BE2C (cell line): ENCODE measurements at regions not wholly inside any gene's neighbourhood (a gene's known extent, or its start where the extent isn't known, plus 50 kb on each side); places are given as distances from the start of the nearest gene placed in this dataset.
"Not testable (repeated sequence)": the region's sequence is repeated elsewhere in the genome, so short reads cannot be mapped to it uniquely, and the experiment has no call there.

ENCODE experiments used
- DNase-seq: peaks from one replicate; pipeline ENCODE4 v3.0.0-alpha.2; 2020
- H3K27me3 ChIP-seq: fragments of 250-450 bp; sonication (Bioruptor Pico); 2 replicates; pipeline ENCODE4 v1.5.1; 2020; ENCODE audit warnings: mild to moderate bottlenecking
- H3K36me3 ChIP-seq: fragments of 250-450 bp; sonication (Bioruptor Pico); 2 replicates; pipeline ENCODE4 v1.5.1; 2020; ENCODE audit warnings: mild to moderate bottlenecking
- H3K4me1 ChIP-seq: fragments of 250-450 bp; sonication (Bioruptor Pico); 2 replicates; pipeline ENCODE4 v1.5.1; 2020
- H3K4me3 ChIP-seq: 2 replicates; pipeline ENCODE4 v1.5.1; 2011; ENCODE audit warnings: low read depth, low read length
- H3K9me3 ChIP-seq: fragments of 250-450 bp; sonication (Bioruptor Pico); 2 replicates; pipeline ENCODE4 v1.5.1; 2020
- CTCF ChIP-seq: IDR thresholded peaks from 2 replicates; pipeline ENCODE4 v1.5.1; 2012; ENCODE audit warnings: mild to moderate bottlenecking, low read depth, low read length

DNA sequence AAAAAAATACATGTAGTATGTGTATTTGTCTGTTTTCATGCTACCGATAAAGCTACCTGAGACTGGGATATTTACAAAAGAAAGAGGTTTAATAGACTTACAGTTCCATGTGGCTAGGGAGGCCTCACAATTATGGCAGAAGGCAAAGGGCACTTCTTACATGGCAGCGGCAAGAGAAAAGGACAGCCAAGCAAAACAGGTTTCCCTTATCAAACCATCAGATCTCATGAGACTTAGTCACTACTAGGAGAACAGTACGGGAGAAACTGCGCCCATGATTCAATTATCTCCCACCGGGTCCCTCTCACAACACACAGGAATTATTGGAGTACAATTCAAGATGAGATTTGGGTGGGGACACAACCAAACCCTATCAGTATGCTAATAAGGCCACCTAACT lies 137.0 kb upstream of the ELOVL6 start:
- H3K36me3 ChIP-seq: no peaks in the 10 kb centered on the region
- no peaks in the 10 kb centered on the region for H3K9me3 ChIP-seq
- H3K4me1 ChIP-seq: no peaks in the 10 kb centered on the region
- DNase-seq: no peak
- H3K4me3 ChIP-seq: no peak overlapping the region
- no peaks in the 10 kb centered on the region for H3K27me3 ChIP-seq
- no peak for TF ChIP-seq CTCF

GRCh38 chr4:110332483-110332882 lies 134.1 kb upstream of the ELOVL6 start:
- Histone ChIP-seq H3K4me3 (no peak overlapping the region), H3K27me3 (no peaks in the 10 kb centered on the region), H3K36me3 (no peaks in the 10 kb centered on the region), H3K4me1 (no peaks in the 10 kb centered on the region), H3K9me3 (no peaks in the 10 kb centered on the region)
- no peak for DNase-seq
- TF ChIP-seq CTCF: no peak

DNA sequence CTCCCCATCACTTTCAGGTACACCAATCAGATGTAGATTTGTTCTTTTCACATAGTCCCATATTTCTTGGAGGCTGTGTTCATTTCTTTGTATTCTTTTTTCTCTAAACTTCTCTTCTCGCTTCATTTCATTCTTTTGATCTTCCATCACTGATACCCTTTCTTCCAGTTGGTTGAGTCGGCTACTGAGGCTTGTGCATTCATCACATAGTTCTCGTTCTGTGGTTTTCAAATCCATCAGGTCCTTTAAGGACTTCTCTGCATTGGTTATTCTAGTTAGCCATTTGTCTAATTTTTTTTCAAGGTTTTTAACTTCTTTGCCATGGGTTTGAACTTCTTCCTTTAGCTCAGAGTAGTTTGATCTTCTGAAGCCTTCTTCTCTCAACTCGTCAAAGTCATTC lies 128.0 kb upstream of the ELOVL6 start:
- H3K4me1 ChIP-seq, H3K27me3 ChIP-seq, H3K9me3 ChIP-seq, H3K4me3 ChIP-seq, H3K36me3 ChIP-seq, DNase-seq: not testable (repeated sequence)

GRCh38 chr4:110310795-110311194 lies 112.4 kb upstream of the ELOVL6 start:
- no peak for DNase-seq
- H3K27me3 ChIP-seq: no peaks in the 10 kb centered on the region
- H3K9me3 ChIP-seq: no peaks in the 10 kb centered on the region
- no peak overlapping the region for H3K4me3 ChIP-seq
- no peaks in the 10 kb centered on the region for H3K36me3 ChIP-seq
- no peak for TF ChIP-seq CTCF
- H3K4me1 ChIP-seq: no peaks in the 10 kb centered on the region

DNA sequence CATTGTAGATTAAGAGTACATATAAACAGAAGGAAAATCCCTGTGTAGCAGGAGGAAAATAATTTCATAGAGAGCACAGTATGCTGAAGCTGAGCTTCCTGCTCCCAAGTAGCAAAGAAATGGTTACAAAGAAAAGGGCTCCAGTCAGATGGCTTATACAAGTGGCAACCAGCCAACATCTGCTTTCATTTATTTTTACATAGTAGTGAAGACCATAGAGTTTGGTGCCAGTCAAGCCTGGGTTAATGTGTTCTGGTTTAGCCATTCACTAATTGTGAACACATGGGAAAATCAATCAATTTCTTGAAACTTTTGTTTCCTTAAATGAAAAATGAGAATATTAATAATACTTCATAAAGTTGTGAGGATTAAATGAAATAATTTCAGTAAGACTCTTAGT lies 111.3 kb upstream of the ELOVL6 start:
- peak; percentile 33 for DNase-seq
- no peaks in the 10 kb centered on the region for H3K9me3 ChIP-seq
- H3K27me3 ChIP-seq: no peaks in the 10 kb centered on the region
- no peak for TF ChIP-seq CTCF
- no peaks in the 10 kb centered on the region for H3K4me1 ChIP-seq
- no peak overlapping the region for H3K4me3 ChIP-seq
- no peaks in the 10 kb centered on the region for H3K36me3 ChIP-seq

GRCh38 chr4:110306303-110306702 lies 107.9 kb upstream of the ELOVL6 start:
- no peaks in the 10 kb centered on the region for H3K4me1 ChIP-seq
- H3K9me3 ChIP-seq: no peaks in the 10 kb centered on the region
- no peak for TF ChIP-seq CTCF
- no peaks in the 10 kb centered on the region for H3K36me3 ChIP-seq
- DNase-seq: no peak
- no peak overlapping the region for H3K4me3 ChIP-seq
- no peaks in the 10 kb centered on the region for H3K27me3 ChIP-seq

- no peaks in the 10 kb centered on the region for H3K36me3 ChIP-seq
- TF ChIP-seq CTCF: no peak
These were observed 107.0 kb upstream of the ELOVL6 start for GRCh38 chr4:110305455-110305854.

More at GRCh38 chr4:110305455-110305854, 107.0 kb upstream of the ELOVL6 start:
- no peaks in the 10 kb centered on the region for H3K4me1 ChIP-seq
- H3K27me3 ChIP-seq: no peaks in the 10 kb centered on the region
- DNase-seq: no peak
- no peak overlapping the region for H3K4me3 ChIP-seq
- H3K9me3 ChIP-seq: no peaks in the 10 kb centered on the region
